ENCODE measurements at regions not wholly inside any gene's neighbourhood (a gene's known extent, or its start where the extent isn't known, plus 50 kb on each side); places are given as distances from the start of the nearest gene placed in this dataset.

GRCh38 chr20:7437311-7437710 lies 502.9 kb downstream of the HAO1 start:
- no peak for ATAC-seq

GRCh38 chr20:7449269-7449668 lies 491.0 kb downstream of the HAO1 start:
- no peaks in the 10 kb centered on the region for H3K4me1 ChIP-seq
- H3K4me3 ChIP-seq, result no peak overlapping the region
- H3K27ac ChIP-seq, result no peak overlapping the region
- no peak for DNase-seq
- no peak for ATAC-seq
- no peak for TF ChIP-seq CTCF (IDR thresholded peaks at IDR 0.05)
- intact Hi-C loops (cut with DNase I), result no loop called here
- no peaks in the 10 kb centered on the region for H3K9me3 ChIP-seq
- H3K36me3 ChIP-seq, result no peaks in the 10 kb centered on the region
- no peaks in the 10 kb centered on the region for H3K27me3 ChIP-seq

More at GRCh38 chr20:7437311-7437710, 502.9 kb downstream of the HAO1 start:
- no peaks in the 10 kb centered on the region for H3K4me1 ChIP-seq
- H3K36me3 ChIP-seq, result no peaks in the 10 kb centered on the region
- H3K4me3 ChIP-seq, result no peak overlapping the region
- intact Hi-C loops (cut with DNase I), result no loop called here
- no peaks in the 10 kb centered on the region for H3K9me3 ChIP-seq
- H3K27me3 ChIP-seq, result no peaks in the 10 kb centered on the region
- no peak for DNase-seq
- H3K27ac ChIP-seq, result no peak overlapping the region
- TF ChIP-seq CTCF (IDR thresholded peaks at IDR 0.05), result no peak

GRCh38 chr20:7452890-7453289 lies 487.4 kb downstream of the HAO1 start:
- H3K27me3 ChIP-seq, result no peaks in the 10 kb centered on the region
- H3K4me1 ChIP-seq, result no peaks in the 10 kb centered on the region
- ATAC-seq (no peak), DNase-seq (no peak)
- H3K36me3 ChIP-seq, result no peaks in the 10 kb centered on the region
- H3K27ac ChIP-seq, result no peak overlapping the region
- no peak for TF ChIP-seq CTCF (IDR thresholded peaks at IDR 0.05)
- intact Hi-C loops (cut with DNase I), result no loop called here
- no peak overlapping the region for H3K4me3 ChIP-seq
- H3K9me3 ChIP-seq, result no peaks in the 10 kb centered on the region

GRCh38 chr20:7454047-7454446 lies 486.2 kb downstream of the HAO1 start:
- ATAC-seq (no peak), DNase-seq (no peak)
- H3K27me3 ChIP-seq, result no peaks in the 10 kb centered on the region
- TF ChIP-seq CTCF (IDR thresholded peaks at IDR 0.05), result no peak
- no peak overlapping the region for H3K4me3 ChIP-seq
- H3K27ac ChIP-seq, result no peak overlapping the region
- H3K9me3 ChIP-seq, result no peaks in the 10 kb centered on the region
- H3K4me1 ChIP-seq, result no peaks in the 10 kb centered on the region
- no peaks in the 10 kb centered on the region for H3K36me3 ChIP-seq
- intact Hi-C loops (cut with DNase I), result no loop called here

GRCh38 chr20:7458459-7458858 lies 481.8 kb downstream of the HAO1 start:
- intact Hi-C loops (cut with DNase I), result no loop called here
- H3K9me3 ChIP-seq, result no peaks in the 10 kb centered on the region
- ATAC-seq, result no peak
- H3K27me3 ChIP-seq, result no peaks in the 10 kb centered on the region
- H3K36me3 ChIP-seq, result no peaks in the 10 kb centered on the region
- H3K4me3 ChIP-seq, result no peak overlapping the region
- H3K27ac ChIP-seq, result no peak overlapping the region
- TF ChIP-seq CTCF (IDR thresholded peaks at IDR 0.05), result no peak
- no peaks in the 10 kb centered on the region for H3K4me1 ChIP-seq
- DNase-seq, result no peak

- H3K4me3 ChIP-seq, result no peak overlapping the region
- H3K36me3 ChIP-seq, result no peaks in the 10 kb centered on the region
- ATAC-seq, result no peak
- H3K27ac ChIP-seq, result no peak overlapping the region
- DNase-seq, result no peak
- no peaks in the 10 kb centered on the region for H3K4me1 ChIP-seq
- H3K27me3 ChIP-seq, result no peaks in the 10 kb centered on the region
- intact Hi-C loops (cut with DNase I), result no loop called here
- no peaks in the 10 kb centered on the region for H3K9me3 ChIP-seq
- no peak for TF ChIP-seq CTCF (IDR thresholded peaks at IDR 0.05)
Observed at GRCh38 chr20:7459083-7459482, 481.2 kb downstream of the HAO1 start.

Data from upper lobe of right lung (tissue), 1 donor.